ENCODE measurements at regions not wholly inside any gene's neighbourhood (a gene's known extent, or its start where the extent isn't known, plus 50 kb on each side); places are given as distances from the start of the nearest gene placed in this dataset.

DNA sequence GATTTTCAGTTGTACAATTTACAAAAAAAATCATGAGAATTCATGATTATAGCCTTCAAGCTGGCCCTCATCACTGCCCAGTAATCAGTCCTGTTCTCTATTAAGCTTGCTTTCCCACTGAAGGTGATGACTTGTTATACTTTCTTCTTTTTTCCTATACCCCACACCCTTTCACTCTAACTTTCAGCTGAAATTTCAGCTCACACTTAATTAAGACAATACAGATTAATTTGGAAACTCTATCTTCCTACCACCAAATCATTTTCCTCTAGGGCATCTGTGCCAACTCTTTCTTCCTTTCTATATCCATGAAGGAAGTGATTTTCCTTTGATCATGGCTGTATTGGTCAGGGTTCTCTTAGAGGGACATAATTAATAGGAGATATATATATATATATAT, 449.9 kb downstream of the CD109 start:
- Histone ChIP-seq H3K9me3 (ENCODE audit: control insufficient read depth, insufficient read depth, low read length) (no peaks in the 10 kb centered on the region), H3K27ac (ENCODE audit: low read depth, low read length) (no peak overlapping the region), H3K27me3 (ENCODE audit: control insufficient read depth, insufficient read depth, low read length) (no peaks in the 10 kb centered on the region), H3K4me1 (ENCODE audit: control insufficient read depth, insufficient read depth, low read length) (no peaks in the 10 kb centered on the region), H3K4me3 (ENCODE audit: low read depth, low read length) (no peak overlapping the region), H3K36me3 (ENCODE audit: control insufficient read depth, insufficient read depth, low read length) (no peaks in the 10 kb centered on the region)
- DNase-seq (ENCODE audit: low read depth in 4 of 6, low spot score in 6 of 6) = no peak

DNA sequence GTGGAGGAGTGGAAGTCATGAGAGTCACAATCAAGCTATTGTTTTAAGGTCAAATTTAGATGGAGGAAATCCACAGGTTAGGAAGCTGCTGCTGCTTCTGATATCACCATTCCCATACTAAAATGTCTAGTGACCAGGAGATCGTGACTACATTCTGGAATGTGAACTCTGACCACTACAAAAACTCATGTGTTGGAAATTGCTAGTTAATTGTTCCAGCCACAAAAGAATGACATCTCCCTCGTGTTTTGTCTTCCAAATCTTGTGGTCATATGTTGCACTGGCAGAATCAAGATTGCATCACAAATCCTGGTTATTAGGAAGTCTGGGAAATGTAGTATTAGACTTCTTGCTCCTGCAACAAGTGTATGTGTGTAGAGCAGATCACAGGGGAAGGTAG, 441.9 kb downstream of the CD109 start:
- H3K4me3 ChIP-seq (ENCODE audit: low read depth, low read length) = no peak overlapping the region
- H3K4me1 ChIP-seq (ENCODE audit: control insufficient read depth, insufficient read depth, low read length) = no peaks in the 10 kb centered on the region
- no peak for DNase-seq (ENCODE audit: low read depth in 4 of 6, low spot score in 6 of 6)
- WGBS (ENCODE audit: insufficient coverage) = no CpG with 5 or more reads among the region's 2 CpGs
- no peaks in the 10 kb centered on the region for H3K9me3 ChIP-seq (ENCODE audit: control insufficient read depth, insufficient read depth, low read length)
- H3K36me3 ChIP-seq (ENCODE audit: control insufficient read depth, insufficient read depth, low read length) = no peaks in the 10 kb centered on the region
- no peaks in the 10 kb centered on the region for H3K27me3 ChIP-seq (ENCODE audit: control insufficient read depth, insufficient read depth, low read length)
- H3K27ac ChIP-seq (ENCODE audit: low read depth, low read length) = no peak overlapping the region

DNA sequence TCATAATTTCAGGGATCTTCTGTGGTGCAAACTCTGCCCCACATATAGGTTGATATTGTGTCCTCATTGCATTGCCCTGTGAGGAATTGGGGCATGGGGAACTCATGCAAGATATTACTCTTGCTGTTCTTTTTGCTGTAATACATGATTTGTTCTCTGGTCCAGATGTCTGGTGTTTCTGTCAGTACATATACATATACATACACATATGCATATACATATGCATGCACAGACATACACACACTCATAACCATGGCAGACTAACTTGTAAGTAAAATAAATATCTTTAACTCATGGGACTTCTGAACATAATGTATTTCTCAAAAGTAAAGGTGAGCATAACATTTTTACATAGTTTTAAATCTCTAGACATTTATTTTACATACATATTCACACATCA, 438.3 kb downstream of the CD109 start:
- Histone ChIP-seq H3K9me3 (ENCODE audit: control insufficient read depth, insufficient read depth, low read length) (no peaks in the 10 kb centered on the region), H3K4me1 (ENCODE audit: control insufficient read depth, insufficient read depth, low read length) (no peaks in the 10 kb centered on the region), H3K36me3 (ENCODE audit: control insufficient read depth, insufficient read depth, low read length) (no peaks in the 10 kb centered on the region), H3K27me3 (ENCODE audit: control insufficient read depth, insufficient read depth, low read length) (no peaks in the 10 kb centered on the region), H3K4me3 (ENCODE audit: low read depth, low read length) (no peak overlapping the region), H3K27ac (ENCODE audit: low read depth, low read length) (no peak overlapping the region)
- DNase-seq (ENCODE audit: low read depth in 4 of 6, low spot score in 6 of 6) = peak in 1 of 6 donors; percentile 6

DNA sequence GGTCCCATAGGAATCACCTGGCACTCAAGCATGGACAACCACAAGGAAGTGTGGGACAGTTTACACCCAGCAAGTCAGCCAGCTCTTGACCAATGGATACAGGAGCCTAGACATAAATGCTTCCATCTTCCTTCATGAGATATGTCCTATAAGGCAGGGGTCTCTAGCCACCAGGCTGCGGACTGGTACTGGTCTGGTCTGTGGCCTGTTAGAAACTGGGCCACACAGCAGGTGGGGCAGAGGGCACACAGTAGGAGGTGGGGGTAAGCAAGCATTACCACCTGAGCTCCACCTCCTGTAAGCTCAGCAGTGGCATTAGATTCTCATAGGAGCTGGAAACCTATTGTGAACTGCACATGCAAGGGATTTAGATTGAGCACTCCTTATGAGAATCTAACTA, 437.1 kb downstream of the CD109 start:
- Histone ChIP-seq H3K27ac (ENCODE audit: low read depth, low read length) (no peak overlapping the region), H3K36me3 (ENCODE audit: control insufficient read depth, insufficient read depth, low read length) (no peaks in the 10 kb centered on the region), H3K4me1 (ENCODE audit: control insufficient read depth, insufficient read depth, low read length) (no peaks in the 10 kb centered on the region), H3K9me3 (ENCODE audit: control insufficient read depth, insufficient read depth, low read length) (no peaks in the 10 kb centered on the region), H3K27me3 (ENCODE audit: control insufficient read depth, insufficient read depth, low read length) (no peaks in the 10 kb centered on the region), H3K4me3 (ENCODE audit: low read depth, low read length) (no peak overlapping the region)
- DNase-seq (ENCODE audit: low read depth in 4 of 6, low spot score in 6 of 6) = no peak
- 100% methylated on average over 1 of the region's 1 CpG for WGBS (ENCODE audit: insufficient coverage)

DNA sequence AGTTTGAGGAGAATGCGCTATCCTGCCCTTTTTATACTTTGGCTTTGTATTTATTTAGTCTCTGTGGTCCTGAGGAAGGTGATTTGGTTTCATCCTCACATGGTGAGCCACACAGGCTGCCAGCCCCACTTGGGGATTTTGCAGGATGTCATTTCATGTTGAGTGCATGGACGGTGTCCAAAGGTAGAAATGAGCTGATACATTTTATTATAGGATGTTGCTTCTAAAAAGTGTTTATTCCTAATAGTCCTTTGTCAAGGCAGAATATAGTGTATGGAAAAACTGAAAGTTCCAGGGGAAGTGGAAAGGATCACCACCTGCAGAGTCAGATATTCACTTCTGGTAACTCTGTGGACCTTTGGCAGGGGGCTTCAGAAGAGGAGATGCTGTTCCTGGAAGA, 434.6 kb downstream of the CD109 start:
- Histone ChIP-seq H3K4me1 (ENCODE audit: control insufficient read depth, insufficient read depth, low read length) (no peaks in the 10 kb centered on the region), H3K27me3 (ENCODE audit: control insufficient read depth, insufficient read depth, low read length) (no peaks in the 10 kb centered on the region), H3K27ac (ENCODE audit: low read depth, low read length) (no peak overlapping the region), H3K4me3 (ENCODE audit: low read depth, low read length) (no peak overlapping the region), H3K9me3 (ENCODE audit: control insufficient read depth, insufficient read depth, low read length) (no peaks in the 10 kb centered on the region), H3K36me3 (ENCODE audit: control insufficient read depth, insufficient read depth, low read length) (no peaks in the 10 kb centered on the region)
- no peak for DNase-seq (ENCODE audit: low read depth in 4 of 6, low spot score in 6 of 6)
- WGBS (ENCODE audit: insufficient coverage) = no CpG with 5 or more reads among the region's 2 CpGs

DNA sequence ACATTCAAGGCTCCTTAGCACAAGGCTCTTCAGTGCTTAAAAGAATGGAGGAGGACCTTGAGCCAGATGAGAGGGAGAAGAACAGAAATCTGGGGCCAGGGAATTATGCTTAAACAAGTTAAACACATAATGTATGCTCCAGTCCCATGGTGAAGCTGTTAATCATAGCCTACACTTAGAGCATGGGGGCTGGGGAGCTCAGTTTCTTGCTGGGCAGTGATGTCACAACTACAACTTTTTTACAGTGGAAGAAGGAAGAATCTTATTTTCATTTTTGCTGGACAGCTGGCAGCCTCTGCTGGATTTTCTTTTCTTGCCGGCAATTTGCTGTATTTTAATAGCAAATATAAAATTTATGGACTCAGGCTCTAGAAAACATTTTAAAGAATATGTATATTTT, 432.5 kb downstream of the CD109 start:
- no CpG with 5 or more reads among the region's 1 CpG for WGBS (ENCODE audit: insufficient coverage)
- no peaks in the 10 kb centered on the region for H3K4me1 ChIP-seq (ENCODE audit: control insufficient read depth, insufficient read depth, low read length)
- no peaks in the 10 kb centered on the region for H3K9me3 ChIP-seq (ENCODE audit: control insufficient read depth, insufficient read depth, low read length)
- H3K36me3 ChIP-seq (ENCODE audit: control insufficient read depth, insufficient read depth, low read length) = no peaks in the 10 kb centered on the region
- H3K4me3 ChIP-seq (ENCODE audit: low read depth, low read length) = no peak overlapping the region
- H3K27ac ChIP-seq (ENCODE audit: low read depth, low read length) = no peak overlapping the region
- H3K27me3 ChIP-seq (ENCODE audit: control insufficient read depth, insufficient read depth, low read length) = no peaks in the 10 kb centered on the region
- no peak for DNase-seq (ENCODE audit: low read depth in 4 of 6, low spot score in 6 of 6)

DNA sequence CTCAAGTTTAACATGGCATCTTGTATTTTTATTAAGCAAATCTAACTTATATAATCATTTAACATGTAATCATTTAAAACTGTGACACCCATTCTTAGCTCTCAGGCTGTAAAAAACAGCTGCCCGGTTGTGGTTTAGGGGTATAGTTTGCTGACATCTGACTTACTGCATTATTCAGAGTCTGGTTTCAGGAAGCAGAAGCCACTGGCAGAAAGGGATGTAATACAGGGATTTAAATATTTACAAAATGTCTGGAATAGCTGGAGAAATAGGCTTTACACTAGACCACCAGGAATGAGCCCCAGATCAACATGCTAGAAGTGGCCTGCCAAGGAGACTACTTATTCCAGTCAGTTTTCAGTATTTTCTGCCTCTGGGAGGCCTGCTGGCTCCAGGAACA, 421.1 kb downstream of the CD109 start:
- no peak overlapping the region for H3K27ac ChIP-seq (ENCODE audit: low read depth, low read length)
- no peaks in the 10 kb centered on the region for H3K36me3 ChIP-seq (ENCODE audit: control insufficient read depth, insufficient read depth, low read length)
- H3K27me3 ChIP-seq (ENCODE audit: control insufficient read depth, insufficient read depth, low read length) = no peaks in the 10 kb centered on the region
- no peaks in the 10 kb centered on the region for H3K4me1 ChIP-seq (ENCODE audit: control insufficient read depth, insufficient read depth, low read length)
- no peak overlapping the region for H3K4me3 ChIP-seq (ENCODE audit: low read depth, low read length)
- DNase-seq (ENCODE audit: low read depth in 4 of 6, low spot score in 6 of 6) = no peak
- no CpG with 5 or more reads among the region's 1 CpG for WGBS (ENCODE audit: insufficient coverage)
- H3K9me3 ChIP-seq (ENCODE audit: control insufficient read depth, insufficient read depth, low read length) = no peaks in the 10 kb centered on the region

DNA sequence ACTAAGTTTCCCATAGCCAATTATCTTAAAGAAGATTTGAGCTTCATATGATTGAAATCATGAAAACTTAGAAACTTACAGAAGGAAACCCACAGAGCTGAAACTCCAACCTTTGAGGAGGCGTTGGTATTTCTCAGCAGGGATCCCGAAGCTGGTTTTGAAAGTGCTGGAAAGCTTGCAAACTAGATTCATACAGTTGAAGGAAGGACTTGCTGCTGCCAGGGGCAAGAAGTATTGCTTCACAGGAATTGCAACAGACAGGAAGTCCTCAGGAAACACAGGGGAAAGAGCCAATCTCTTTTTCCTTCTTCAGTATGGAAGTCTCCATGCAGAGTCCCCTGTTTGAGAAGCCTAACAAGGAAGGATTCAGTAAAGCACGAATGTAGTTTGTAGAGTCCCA, 419.7 kb downstream of the CD109 start:
- Histone ChIP-seq H3K9me3 (ENCODE audit: control insufficient read depth, insufficient read depth, low read length) (no peaks in the 10 kb centered on the region), H3K4me1 (ENCODE audit: control insufficient read depth, insufficient read depth, low read length) (no peaks in the 10 kb centered on the region), H3K36me3 (ENCODE audit: control insufficient read depth, insufficient read depth, low read length) (no peaks in the 10 kb centered on the region), H3K27ac (ENCODE audit: low read depth, low read length) (no peak overlapping the region), H3K27me3 (ENCODE audit: control insufficient read depth, insufficient read depth, low read length) (no peaks in the 10 kb centered on the region), H3K4me3 (ENCODE audit: low read depth, low read length) (no peak overlapping the region)
- DNase-seq (ENCODE audit: low read depth in 4 of 6, low spot score in 6 of 6) = no peak
- 79% methylated on average over 2 of the region's 3 CpGs for WGBS (ENCODE audit: insufficient coverage)

DNA sequence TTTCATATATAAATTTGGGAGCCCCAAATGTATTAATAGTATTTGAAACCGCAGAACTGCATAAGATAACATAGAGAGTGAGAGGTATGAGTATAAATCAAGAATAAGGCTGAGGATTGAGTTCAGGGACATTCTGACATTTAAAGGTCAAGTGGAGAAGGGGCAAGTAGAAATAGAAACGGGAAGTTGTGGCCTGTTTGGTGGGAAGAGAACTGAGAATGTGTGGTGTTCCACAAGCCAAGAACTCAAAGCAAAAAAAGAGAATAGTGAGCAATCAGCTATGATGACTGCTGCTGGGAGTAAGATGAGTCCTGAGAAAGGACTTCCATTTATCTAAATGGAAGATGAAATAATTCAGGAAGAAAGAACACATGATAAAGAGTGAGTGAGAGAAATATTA, 418.4 kb downstream of the CD109 start:
- H3K27ac ChIP-seq (ENCODE audit: low read depth, low read length) = no peak overlapping the region
- DNase-seq (ENCODE audit: low read depth in 4 of 6, low spot score in 6 of 6) = no peak
- WGBS (ENCODE audit: insufficient coverage) = 78% methylated on average over 2 of the region's 2 CpGs
- H3K4me1 ChIP-seq (ENCODE audit: control insufficient read depth, insufficient read depth, low read length) = no peaks in the 10 kb centered on the region
- no peaks in the 10 kb centered on the region for H3K9me3 ChIP-seq (ENCODE audit: control insufficient read depth, insufficient read depth, low read length)
- H3K4me3 ChIP-seq (ENCODE audit: low read depth, low read length) = no peak overlapping the region
- H3K27me3 ChIP-seq (ENCODE audit: control insufficient read depth, insufficient read depth, low read length) = no peaks in the 10 kb centered on the region
- H3K36me3 ChIP-seq (ENCODE audit: control insufficient read depth, insufficient read depth, low read length) = no peaks in the 10 kb centered on the region

DNA sequence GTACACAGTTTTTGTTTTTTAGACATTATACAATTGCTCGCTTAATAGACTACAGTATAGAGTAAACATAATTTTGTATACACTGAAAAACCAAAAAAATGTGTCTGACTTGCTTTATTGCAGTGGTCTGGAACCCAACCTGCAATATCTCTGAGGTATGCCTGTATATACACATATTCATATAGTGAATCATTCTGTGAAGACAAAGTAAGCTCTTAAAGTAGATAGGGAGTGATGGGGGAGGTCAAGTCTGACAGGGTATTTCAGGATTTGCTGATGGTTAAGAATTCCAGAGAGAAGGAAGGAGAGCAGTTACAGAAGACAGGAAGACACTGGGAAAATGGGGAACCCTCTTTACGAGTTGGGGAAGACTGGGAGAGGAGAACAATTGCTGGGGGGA, 417.9 kb downstream of the CD109 start:
- H3K27ac ChIP-seq (ENCODE audit: low read depth, low read length) = no peak overlapping the region
- no peak overlapping the region for H3K4me3 ChIP-seq (ENCODE audit: low read depth, low read length)
- no peaks in the 10 kb centered on the region for H3K9me3 ChIP-seq (ENCODE audit: control insufficient read depth, insufficient read depth, low read length)
- H3K27me3 ChIP-seq (ENCODE audit: control insufficient read depth, insufficient read depth, low read length) = no peaks in the 10 kb centered on the region
- 92% methylated on average over 1 of the region's 2 CpGs for WGBS (ENCODE audit: insufficient coverage)
- DNase-seq (ENCODE audit: low read depth in 4 of 6, low spot score in 6 of 6) = no peak
- H3K4me1 ChIP-seq (ENCODE audit: control insufficient read depth, insufficient read depth, low read length) = no peaks in the 10 kb centered on the region
- no peaks in the 10 kb centered on the region for H3K36me3 ChIP-seq (ENCODE audit: control insufficient read depth, insufficient read depth, low read length)

DNA sequence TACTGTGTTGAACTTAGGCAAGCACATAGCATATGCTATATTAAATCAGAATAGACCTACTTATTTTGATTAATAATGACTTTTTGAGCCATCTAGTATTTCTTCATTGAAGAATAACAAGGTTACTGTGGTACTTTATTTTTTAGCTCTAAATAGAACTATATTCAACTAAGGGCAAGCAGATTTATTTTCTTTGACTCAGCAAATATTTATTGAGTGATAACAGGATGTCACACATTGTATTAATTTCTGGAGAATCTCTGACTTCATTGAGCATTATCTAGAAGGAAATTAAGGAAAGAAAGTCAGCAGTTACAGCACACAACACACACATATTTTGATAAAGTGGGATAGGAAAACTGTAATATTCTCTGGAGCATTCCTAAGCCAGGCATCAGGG, 407.4 kb downstream of the CD109 start:
- DNase-seq (ENCODE audit: low read depth in 4 of 6, low spot score in 6 of 6) = no peak
- H3K27ac ChIP-seq (ENCODE audit: low read depth, low read length) = no peak overlapping the region

More for the DNA sequence above, 407.4 kb downstream of the CD109 start:
- Histone ChIP-seq H3K4me3 (ENCODE audit: low read depth, low read length) (no peak overlapping the region), H3K36me3 (ENCODE audit: control insufficient read depth, insufficient read depth, low read length) (no peaks in the 10 kb centered on the region), H3K9me3 (ENCODE audit: control insufficient read depth, insufficient read depth, low read length) (no peaks in the 10 kb centered on the region), H3K4me1 (ENCODE audit: control insufficient read depth, insufficient read depth, low read length) (no peaks in the 10 kb centered on the region), H3K27me3 (ENCODE audit: control insufficient read depth, insufficient read depth, low read length) (no peaks in the 10 kb centered on the region)
